Body of pancreas (tissue), 4 donors: ENCODE measurements at regions not wholly inside any gene's neighbourhood (a gene's known extent, or its start where the extent isn't known, plus 50 kb on each side); places are given as distances from the start of the nearest gene placed in this dataset.

ENCODE experiments used
- POLR2A ChIP-seq, 3 donors: fragments of 450-650 bp; IDR thresholded peaks; one replicate each; pipeline ENCODE4 v1.6.1; 2016; ENCODE audit warnings: antibody characterized with exemption in 3 of 3, mild to moderate bottlenecking in 2 of 3
- TF ChIP-seq, protein P1 (sequence below), 7 experiments: fragments of 450-650 bp in 4 of 7; fragments of 200-600 bp in 3 of 7; sonication (generic) in 3 of 7; IDR thresholded peaks; one replicate each; pipeline ENCODE4 v1.5.1; 2016 to 2019; ENCODE audit warnings: antibody characterized with exemption in 7 of 7

- TF ChIP-seq, protein P1, sequence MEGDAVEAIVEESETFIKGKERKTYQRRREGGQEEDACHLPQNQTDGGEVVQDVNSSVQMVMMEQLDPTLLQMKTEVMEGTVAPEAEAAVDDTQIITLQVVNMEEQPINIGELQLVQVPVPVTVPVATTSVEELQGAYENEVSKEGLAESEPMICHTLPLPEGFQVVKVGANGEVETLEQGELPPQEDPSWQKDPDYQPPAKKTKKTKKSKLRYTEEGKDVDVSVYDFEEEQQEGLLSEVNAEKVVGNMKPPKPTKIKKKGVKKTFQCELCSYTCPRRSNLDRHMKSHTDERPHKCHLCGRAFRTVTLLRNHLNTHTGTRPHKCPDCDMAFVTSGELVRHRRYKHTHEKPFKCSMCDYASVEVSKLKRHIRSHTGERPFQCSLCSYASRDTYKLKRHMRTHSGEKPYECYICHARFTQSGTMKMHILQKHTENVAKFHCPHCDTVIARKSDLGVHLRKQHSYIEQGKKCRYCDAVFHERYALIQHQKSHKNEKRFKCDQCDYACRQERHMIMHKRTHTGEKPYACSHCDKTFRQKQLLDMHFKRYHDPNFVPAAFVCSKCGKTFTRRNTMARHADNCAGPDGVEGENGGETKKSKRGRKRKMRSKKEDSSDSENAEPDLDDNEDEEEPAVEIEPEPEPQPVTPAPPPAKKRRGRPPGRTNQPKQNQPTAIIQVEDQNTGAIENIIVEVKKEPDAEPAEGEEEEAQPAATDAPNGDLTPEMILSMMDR (IDR thresholded peaks at IDR 0.05), result no peak
- TF ChIP-seq POLR2A (IDR thresholded peaks at IDR 0.05), result no peak
Measured at GRCh38 chr1:212226467-212226866, 58.7 kb upstream of the PPP2R5A start.
